ENCODE measurements at regions not wholly inside any gene's neighbourhood (a gene's known extent, or its start where the extent isn't known, plus 50 kb on each side); places are given as distances from the start of the nearest gene placed in this dataset.

DNA sequence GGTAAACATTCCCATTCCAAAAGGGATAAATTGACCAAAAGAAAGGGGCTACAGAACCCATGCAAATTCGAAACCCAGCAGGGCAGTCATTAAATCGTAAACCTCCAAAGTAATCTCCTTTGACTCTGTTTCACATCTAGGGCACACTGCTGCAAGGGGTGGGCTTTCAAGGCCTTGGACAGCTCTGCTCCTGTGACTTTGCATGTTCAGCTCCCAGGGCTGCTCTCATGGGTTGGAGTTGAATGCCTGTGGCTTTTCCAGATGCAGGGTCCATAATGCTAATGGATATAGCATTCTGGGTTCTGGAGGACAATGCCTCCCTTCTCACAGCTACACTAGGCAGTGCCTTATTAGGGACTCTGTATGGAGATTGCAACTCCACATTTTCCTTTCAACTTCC lies 211.9 kb upstream of the MANEA start:
- no peaks in the 10 kb centered on the region for H3K36me3 ChIP-seq
- no peaks in the 10 kb centered on the region for H3K9me3 ChIP-seq
- DNase-seq: no peak
- H3K27me3 ChIP-seq: no peaks in the 10 kb centered on the region
- WGBS, 3 donors: 48 to 76% (median 53%) methylated on average over 2 of the region's 2 CpGs
- intact Hi-C loops (cut with DNase I): no loop called here
- no peaks in the 10 kb centered on the region for H3K4me1 ChIP-seq (ENCODE audit: insufficient read depth)
- H3K4me3 ChIP-seq: no peak overlapping the region
- TF ChIP-seq EP300 (IDR thresholded peaks at IDR 0.05): no peak
- TF ChIP-seq POLR2A (IDR thresholded peaks at IDR 0.05): no peak
- TF ChIP-seq, protein P1, sequence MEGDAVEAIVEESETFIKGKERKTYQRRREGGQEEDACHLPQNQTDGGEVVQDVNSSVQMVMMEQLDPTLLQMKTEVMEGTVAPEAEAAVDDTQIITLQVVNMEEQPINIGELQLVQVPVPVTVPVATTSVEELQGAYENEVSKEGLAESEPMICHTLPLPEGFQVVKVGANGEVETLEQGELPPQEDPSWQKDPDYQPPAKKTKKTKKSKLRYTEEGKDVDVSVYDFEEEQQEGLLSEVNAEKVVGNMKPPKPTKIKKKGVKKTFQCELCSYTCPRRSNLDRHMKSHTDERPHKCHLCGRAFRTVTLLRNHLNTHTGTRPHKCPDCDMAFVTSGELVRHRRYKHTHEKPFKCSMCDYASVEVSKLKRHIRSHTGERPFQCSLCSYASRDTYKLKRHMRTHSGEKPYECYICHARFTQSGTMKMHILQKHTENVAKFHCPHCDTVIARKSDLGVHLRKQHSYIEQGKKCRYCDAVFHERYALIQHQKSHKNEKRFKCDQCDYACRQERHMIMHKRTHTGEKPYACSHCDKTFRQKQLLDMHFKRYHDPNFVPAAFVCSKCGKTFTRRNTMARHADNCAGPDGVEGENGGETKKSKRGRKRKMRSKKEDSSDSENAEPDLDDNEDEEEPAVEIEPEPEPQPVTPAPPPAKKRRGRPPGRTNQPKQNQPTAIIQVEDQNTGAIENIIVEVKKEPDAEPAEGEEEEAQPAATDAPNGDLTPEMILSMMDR (IDR thresholded peaks at IDR 0.05): no peak
- H3K27ac ChIP-seq: no peak overlapping the region

DNA sequence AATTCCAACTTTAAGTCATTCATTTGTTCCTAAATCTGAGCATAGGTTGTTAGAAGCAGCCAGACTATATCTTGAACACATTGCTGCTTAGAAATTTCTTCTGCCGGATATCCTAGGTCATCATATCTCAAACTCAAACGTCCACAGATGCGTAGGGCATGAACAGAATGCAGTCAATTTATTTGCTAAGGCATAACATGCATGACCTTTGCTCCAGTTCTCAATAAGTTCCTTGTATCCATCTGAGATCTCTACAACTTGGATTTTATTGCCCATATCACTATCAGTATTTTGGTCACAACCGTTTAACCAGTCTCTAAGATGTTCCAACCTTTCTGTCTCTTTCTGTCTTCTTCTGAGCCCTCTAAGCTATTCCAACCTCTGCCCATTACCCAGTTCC lies 210.9 kb upstream of the MANEA start:
- Histone ChIP-seq H3K27ac (no peak overlapping the region), H3K4me1 (ENCODE audit: insufficient read depth) (no peaks in the 10 kb centered on the region), H3K27me3 (no peaks in the 10 kb centered on the region), H3K4me3 (no peak overlapping the region), H3K36me3 (no peaks in the 10 kb centered on the region), H3K9me3 (no peaks in the 10 kb centered on the region)
- no peak for DNase-seq
- intact Hi-C loops (cut with DNase I): no loop called here
- no peak for TF ChIP-seq POLR2A (IDR thresholded peaks at IDR 0.05)
- no peak for TF ChIP-seq EP300 (IDR thresholded peaks at IDR 0.05)
- TF ChIP-seq, protein P1 (IDR thresholded peaks at IDR 0.05): no peak
- WGBS, 3 donors: 63 to 75% (median 64%) methylated on average over 4 of the region's 4 CpGs

DNA sequence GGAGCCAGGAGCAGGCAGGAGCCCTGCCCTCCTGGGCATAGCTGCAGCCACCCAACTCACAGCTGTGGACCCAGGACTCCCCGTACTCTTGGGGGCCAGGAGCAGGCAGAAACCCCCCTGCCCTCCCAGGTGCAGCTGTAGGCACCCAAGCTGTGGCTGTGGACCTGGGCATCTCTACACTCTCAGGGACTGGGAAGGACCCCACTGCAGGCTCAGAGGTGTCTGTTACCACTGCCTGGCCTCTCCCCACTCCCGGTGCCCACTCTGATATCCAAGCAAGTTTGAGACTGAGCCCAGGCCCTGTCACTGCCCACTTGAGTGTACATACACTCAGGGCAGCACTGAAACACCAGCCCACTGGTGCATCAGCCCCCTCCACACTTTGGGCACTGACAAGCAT lies 193.5 kb upstream of the MANEA start:
- no peaks in the 10 kb centered on the region for H3K36me3 ChIP-seq
- no peaks in the 10 kb centered on the region for H3K27me3 ChIP-seq
- no peak overlapping the region for H3K4me3 ChIP-seq
- WGBS, 3 donors: 91 to 100% (median 92%) methylated on average over 1 to 2 of the region's 2 CpGs
- H3K9me3 ChIP-seq: no peaks in the 10 kb centered on the region
- no peak for TF ChIP-seq POLR2A (IDR thresholded peaks at IDR 0.05)
- TF ChIP-seq EP300 (IDR thresholded peaks at IDR 0.05): no peak
- TF ChIP-seq, protein P1 (IDR thresholded peaks at IDR 0.05): no peak
- H3K4me1 ChIP-seq (ENCODE audit: insufficient read depth): no peaks in the 10 kb centered on the region
- DNase-seq: no peak
- intact Hi-C loops (cut with DNase I): no loop called here
- no peak overlapping the region for H3K27ac ChIP-seq

DNA sequence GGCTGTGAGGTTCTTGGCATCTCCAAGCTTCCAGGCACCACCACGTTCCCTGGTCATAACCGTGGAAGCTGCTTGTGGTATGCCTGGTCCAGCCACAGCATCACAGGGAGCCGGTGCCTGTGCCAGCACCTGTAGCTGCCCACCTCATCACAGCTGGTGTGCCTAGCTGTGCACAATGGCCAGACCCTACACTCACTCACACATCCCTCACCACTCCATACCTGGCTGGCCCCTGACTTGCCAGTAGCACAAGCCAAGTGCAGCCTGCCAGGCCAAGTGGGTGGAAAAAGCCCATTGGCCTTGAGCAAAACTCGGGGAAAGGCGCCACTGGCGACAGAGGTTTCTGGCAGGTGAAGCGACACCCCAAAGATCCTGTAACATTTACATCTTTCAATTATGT lies 192.3 kb upstream of the MANEA start:
- Histone ChIP-seq H3K4me3 (no peak overlapping the region), H3K27ac (no peak overlapping the region), H3K9me3 (no peaks in the 10 kb centered on the region), H3K27me3 (no peaks in the 10 kb centered on the region), H3K4me1 (ENCODE audit: insufficient read depth) (no peaks in the 10 kb centered on the region), H3K36me3 (no peaks in the 10 kb centered on the region)
- intact Hi-C loops (cut with DNase I): no loop called here
- TF ChIP-seq, protein P1 (IDR thresholded peaks at IDR 0.05): no peak
- no peak for TF ChIP-seq POLR2A (IDR thresholded peaks at IDR 0.05)
- TF ChIP-seq EP300 (IDR thresholded peaks at IDR 0.05): no peak
- DNase-seq: no peak
- WGBS, 3 donors: 84 to 95% (median 93%) methylated on average over 7 of the region's 7 CpGs

DNA sequence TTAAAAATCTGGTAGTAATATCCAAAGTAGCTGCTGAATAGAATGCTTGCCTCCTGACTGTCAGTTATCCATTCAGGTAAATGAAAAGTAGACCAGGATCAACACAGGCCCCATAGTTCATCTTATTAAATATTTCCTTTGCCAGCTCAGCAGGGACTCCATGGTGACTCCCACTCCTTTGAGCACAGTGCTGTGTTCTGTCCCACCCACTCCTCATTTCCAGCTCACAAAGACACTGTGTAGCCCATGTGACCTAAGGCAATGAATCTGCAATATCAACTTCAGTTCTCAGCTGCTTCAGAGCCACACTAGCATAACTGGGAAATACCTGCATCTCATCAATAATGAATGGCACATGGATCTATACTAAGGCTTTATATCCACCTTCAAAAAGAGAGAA lies 189.5 kb upstream of the MANEA start:
- no peaks in the 10 kb centered on the region for H3K27me3 ChIP-seq

More for the DNA sequence above, 189.5 kb upstream of the MANEA start:
- Histone ChIP-seq H3K9me3 (no peaks in the 10 kb centered on the region), H3K4me3 (no peak overlapping the region), H3K27ac (no peak overlapping the region), H3K4me1 (ENCODE audit: insufficient read depth) (no peaks in the 10 kb centered on the region), H3K36me3 (no peaks in the 10 kb centered on the region)
- no peak for TF ChIP-seq EP300 (IDR thresholded peaks at IDR 0.05)
- TF ChIP-seq, protein P1 (IDR thresholded peaks at IDR 0.05): no peak
- no peak for TF ChIP-seq POLR2A (IDR thresholded peaks at IDR 0.05)
- intact Hi-C loops (cut with DNase I): no loop called here
- DNase-seq: no peak

Data from ovary (tissue), 7 donors.